ENCODE measurements at regions not wholly inside any gene's neighbourhood (a gene's known extent, or its start where the extent isn't known, plus 50 kb on each side); places are given as distances from the start of the nearest gene placed in this dataset.

- TF ChIP-seq C11orf30 (IDR thresholded peaks at IDR 0.05; ENCODE audit: low read depth) (peak; percentile 61), ZNF121 (CRISPR knock-in tag; conservative IDR thresholded peaks at IDR 0.05) (no peak), ARID2 (IDR thresholded peaks at IDR 0.05) (no peak), LCOR (CRISPR knock-in tag; IDR thresholded peaks at IDR 0.05) (no peak), POLR2G (IDR thresholded peaks at IDR 0.05; ENCODE audit: low read depth, low read length) (no peak), MAX (CRISPR knock-in tag; IDR thresholded peaks at IDR 0.05) (no peak), SP1 (CRISPR knock-in tag; IDR thresholded peaks at IDR 0.05) (no peak), CEBPB (tag; IDR thresholded peaks at IDR 0.05) (no peak)
Observed at GRCh38 chr2:215803150-215803549, 210.2 kb downstream of the MREG start (continued).

DNA sequence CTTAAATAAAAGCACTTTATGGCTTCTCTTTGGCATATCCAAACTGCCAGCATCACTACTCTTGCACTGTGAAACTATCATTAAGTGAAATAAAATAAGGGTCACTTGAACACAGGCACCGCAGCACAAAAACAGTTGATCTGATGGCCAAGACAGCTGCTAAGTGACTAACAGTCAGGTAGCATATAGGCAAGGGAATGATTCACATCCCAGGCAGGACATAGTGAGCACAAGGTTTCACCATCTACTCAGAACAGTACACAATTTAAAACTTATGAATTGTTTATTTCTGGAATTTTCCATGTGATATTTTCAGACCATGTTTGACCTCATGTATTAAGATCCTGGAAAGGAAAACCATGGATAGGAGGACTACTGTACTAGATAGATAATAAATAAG, 214.2 kb downstream of the MREG start:
- Histone ChIP-seq H3K27me3 (ENCODE audit: control insufficient read depth in 2 of 2, insufficient read depth in 2 of 2, low read length in 2 of 2) (no peaks in the 10 kb centered on the region), H3K4me1 (replicated peaks in 1 of 2; ENCODE audit: control insufficient read depth in 2 of 2, insufficient read depth in 2 of 2, low read length in 2 of 2) (peaks cover 3 to 17% of the 10 kb centered on the region in 2 experiments; a peak in 3 of 5 replicates), H3K36me3 (ENCODE audit: control insufficient read depth, insufficient read depth, low read length) (no peaks in the 10 kb centered on the region), H3K27ac (ENCODE audit: extremely low read depth, low read depth, low read length) (no peak overlapping the region), H4K20me1 (replicated peaks; ENCODE audit: control insufficient read depth, insufficient read depth, low read length) (no peaks in the 10 kb centered on the region), H2AFZ (ENCODE audit: low read depth, low read length) (no peak overlapping the region), H3K4me3 (no peak overlapping the region), H3K9me1 (ENCODE audit: control insufficient read depth, insufficient read depth, low read length) (no peaks in the 10 kb centered on the region), H3K9me3 (replicated peaks; ENCODE audit: control insufficient read depth, insufficient read depth, low read depth, low read length) (no peaks in the 10 kb centered on the region), H3K9ac (ENCODE audit: insufficient read depth in 1 of 2, low read depth in 2 of 2, low read length in 2 of 2) (no peak overlapping the region), H3K79me2 (ENCODE audit: control insufficient read depth, insufficient read depth, low read length) (no peaks in the 10 kb centered on the region), H3K4me2 (ENCODE audit: insufficient read depth, low read length) (no peak overlapping the region)
- no peak for DNase-seq (ENCODE audit: extremely low read depth in 1 of 4, low spot score in 3 of 4)
- no TSS peak for BruUV-seq (replicated peaks)
- ChIA-PET CTCF (ENCODE audit: low intra/inter-chr PET ratio) (no interaction called here), POLR2A (no interaction called here)
- no peak for ATAC-seq
- in situ Hi-C loops (cut with MboI) (no loop called here), intact Hi-C loops (cut with micrococcal nuclease) (loop anchor here (10.0 kb wide), 1 partner anchor 116 kb away; no protein-coding TSS in a partner anchor)
- WGBS (ENCODE audit: insufficient coverage, low coverage, missing lambda C conversion rate), result 90% methylated on average over 1 of the region's 1 CpG
- no peak for FAIRE-seq
- TF ChIP-seq ETS1 (conservative IDR thresholded peaks at IDR 0.05; ENCODE audit: control insufficient read depth, low read depth, low read length) (no peak), PCBP2 (IDR thresholded peaks at IDR 0.05; ENCODE audit: low read depth, low read length, poor library complexity, severe bottlenecking) (no peak), NR3C1 (CRISPR knock-in tag; IDR thresholded peaks at IDR 0.05) (no peak), POLR2AphosphoS5 (IDR thresholded peaks at IDR 0.05; ENCODE audit: control insufficient read depth, insufficient read depth, low read depth, low read length) (no peak), ZNF695 (CRISPR knock-in tag; IDR thresholded peaks at IDR 0.05) (no peak), AFF1 (IDR thresholded peaks at IDR 0.05; ENCODE audit: low read depth in 1 of 2, partially characterized antibody in 2 of 2) (no peak)
- TF ChIP-seq, protein P1, sequence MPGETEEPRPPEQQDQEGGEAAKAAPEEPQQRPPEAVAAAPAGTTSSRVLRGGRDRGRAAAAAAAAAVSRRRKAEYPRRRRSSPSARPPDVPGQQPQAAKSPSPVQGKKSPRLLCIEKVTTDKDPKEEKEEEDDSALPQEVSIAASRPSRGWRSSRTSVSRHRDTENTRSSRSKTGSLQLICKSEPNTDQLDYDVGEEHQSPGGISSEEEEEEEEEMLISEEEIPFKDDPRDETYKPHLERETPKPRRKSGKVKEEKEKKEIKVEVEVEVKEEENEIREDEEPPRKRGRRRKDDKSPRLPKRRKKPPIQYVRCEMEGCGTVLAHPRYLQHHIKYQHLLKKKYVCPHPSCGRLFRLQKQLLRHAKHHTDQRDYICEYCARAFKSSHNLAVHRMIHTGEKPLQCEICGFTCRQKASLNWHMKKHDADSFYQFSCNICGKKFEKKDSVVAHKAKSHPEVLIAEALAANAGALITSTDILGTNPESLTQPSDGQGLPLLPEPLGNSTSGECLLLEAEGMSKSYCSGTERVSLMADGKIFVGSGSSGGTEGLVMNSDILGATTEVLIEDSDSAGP (CRISPR knock-in tag; IDR thresholded peaks at IDR 0.05), result no peak
